ENCODE measurements at regions not wholly inside any gene's neighbourhood (a gene's known extent, or its start where the extent isn't known, plus 50 kb on each side); places are given as distances from the start of the nearest gene placed in this dataset.

GRCh38 chr11:116180806-116181600 is 591.8 kb downstream of the BUD13 start:
- H3K9me3 ChIP-seq: no peaks in the 10 kb centered on the region
- H3K36me3 ChIP-seq: no peaks in the 10 kb centered on the region
- H3K4me1 ChIP-seq: no peaks in the 10 kb centered on the region
- ATAC-seq (no peak), DNase-seq (no peak)
- intact Hi-C loops (cut with DNase I): no loop called here
- TF ChIP-seq, protein P1, sequence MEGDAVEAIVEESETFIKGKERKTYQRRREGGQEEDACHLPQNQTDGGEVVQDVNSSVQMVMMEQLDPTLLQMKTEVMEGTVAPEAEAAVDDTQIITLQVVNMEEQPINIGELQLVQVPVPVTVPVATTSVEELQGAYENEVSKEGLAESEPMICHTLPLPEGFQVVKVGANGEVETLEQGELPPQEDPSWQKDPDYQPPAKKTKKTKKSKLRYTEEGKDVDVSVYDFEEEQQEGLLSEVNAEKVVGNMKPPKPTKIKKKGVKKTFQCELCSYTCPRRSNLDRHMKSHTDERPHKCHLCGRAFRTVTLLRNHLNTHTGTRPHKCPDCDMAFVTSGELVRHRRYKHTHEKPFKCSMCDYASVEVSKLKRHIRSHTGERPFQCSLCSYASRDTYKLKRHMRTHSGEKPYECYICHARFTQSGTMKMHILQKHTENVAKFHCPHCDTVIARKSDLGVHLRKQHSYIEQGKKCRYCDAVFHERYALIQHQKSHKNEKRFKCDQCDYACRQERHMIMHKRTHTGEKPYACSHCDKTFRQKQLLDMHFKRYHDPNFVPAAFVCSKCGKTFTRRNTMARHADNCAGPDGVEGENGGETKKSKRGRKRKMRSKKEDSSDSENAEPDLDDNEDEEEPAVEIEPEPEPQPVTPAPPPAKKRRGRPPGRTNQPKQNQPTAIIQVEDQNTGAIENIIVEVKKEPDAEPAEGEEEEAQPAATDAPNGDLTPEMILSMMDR (IDR thresholded peaks at IDR 0.05): no peak
- no peak overlapping the region for H3K27ac ChIP-seq
- no peak overlapping the region for H3K4me3 ChIP-seq
- no peaks in the 10 kb centered on the region for H3K27me3 ChIP-seq

GRCh38 chr11:116179401-116179800 is 593.4 kb downstream of the BUD13 start:
- no peak for DNase-seq
- Histone ChIP-seq H3K4me1 (no peaks in the 10 kb centered on the region), H3K36me3 (no peaks in the 10 kb centered on the region), H3K27ac (no peak overlapping the region), H3K9me3 (no peaks in the 10 kb centered on the region), H3K27me3 (no peaks in the 10 kb centered on the region), H3K4me3 (no peak overlapping the region)
- ATAC-seq: no peak
- TF ChIP-seq, protein P1 (IDR thresholded peaks at IDR 0.05): no peak
- intact Hi-C loops (cut with DNase I): no loop called here

DNA sequence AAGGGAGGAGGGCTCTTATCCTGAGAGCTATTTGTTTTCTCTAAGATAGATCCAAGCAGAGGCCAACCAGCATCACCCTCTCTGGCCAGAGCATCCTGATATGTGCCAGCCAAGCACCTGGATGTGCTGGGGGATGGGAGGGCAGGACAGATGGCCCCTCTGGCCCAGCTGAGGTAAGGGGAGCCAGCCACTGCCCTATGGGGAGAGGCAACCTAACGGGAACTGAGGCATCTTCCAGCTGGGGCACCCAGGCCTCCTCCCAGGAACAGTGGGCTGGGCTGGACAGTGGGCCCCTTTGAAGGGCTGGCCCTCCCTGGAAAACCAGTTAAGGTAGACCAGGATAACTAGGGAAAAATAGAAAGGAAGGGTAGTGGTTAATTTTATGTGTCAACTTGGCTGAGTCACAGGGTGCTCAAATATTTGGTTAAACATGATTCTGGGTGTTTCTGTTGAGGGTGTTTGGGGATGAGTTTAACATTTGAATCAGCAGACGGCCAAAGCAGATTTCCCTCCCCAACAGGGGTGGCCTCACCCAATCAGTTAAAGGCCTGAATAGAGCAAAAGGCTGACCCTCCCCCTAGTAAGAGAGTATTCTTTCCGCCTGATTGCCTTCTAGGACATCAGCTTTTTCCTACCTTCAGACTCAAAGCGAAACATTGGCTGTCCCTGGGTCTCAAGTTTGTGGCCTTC is 595.1 kb downstream of the BUD13 start:
- ATAC-seq (no peak), DNase-seq (no peak)
- Histone ChIP-seq H3K4me3 (no peak overlapping the region), H3K36me3 (no peaks in the 10 kb centered on the region), H3K27me3 (no peaks in the 10 kb centered on the region), H3K27ac (no peak overlapping the region), H3K9me3 (no peaks in the 10 kb centered on the region), H3K4me1 (no peaks in the 10 kb centered on the region)
- TF ChIP-seq, protein P1 (IDR thresholded peaks at IDR 0.05): no peak
- intact Hi-C loops (cut with DNase I): no loop called here

DNA sequence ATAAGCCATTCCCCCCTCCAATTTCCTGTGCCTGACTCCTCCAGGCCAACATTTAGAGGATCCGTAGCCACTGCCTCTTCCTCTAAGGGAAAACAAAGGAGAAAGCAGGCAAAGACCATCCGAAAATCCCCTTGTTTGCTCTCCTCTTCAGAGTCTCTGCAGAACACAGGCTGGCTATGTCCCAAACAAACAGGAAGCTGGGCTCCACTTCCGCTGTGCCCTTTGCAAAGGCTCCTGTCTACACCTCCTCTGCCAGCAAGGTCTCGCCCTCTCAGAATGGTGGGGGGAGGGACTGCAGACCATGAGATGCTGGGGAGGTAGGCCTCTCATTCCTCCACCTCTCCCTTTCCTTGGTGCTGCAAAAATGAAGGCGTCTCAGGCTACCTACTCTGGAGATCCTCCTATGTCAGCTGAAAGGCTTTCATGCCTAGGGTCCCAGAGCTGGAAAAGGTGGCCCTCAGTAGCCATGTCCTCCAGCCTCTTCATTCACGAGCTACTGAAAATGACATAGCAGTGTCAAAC is 596.2 kb downstream of the BUD13 start:
- TF ChIP-seq, protein P1 (IDR thresholded peaks at IDR 0.05): no peak
- Histone ChIP-seq H3K27me3 (no peaks in the 10 kb centered on the region), H3K9me3 (no peaks in the 10 kb centered on the region), H3K36me3 (no peaks in the 10 kb centered on the region), H3K27ac (no peak overlapping the region), H3K4me1 (no peaks in the 10 kb centered on the region), H3K4me3 (no peak overlapping the region)
- DNase-seq (no peak), ATAC-seq (no peak)
- intact Hi-C loops (cut with DNase I): no loop called here

- TF ChIP-seq, protein P1 (IDR thresholded peaks at IDR 0.05): no peak
These were observed 597.1 kb downstream of the BUD13 start for GRCh38 chr11:116175707-116176106.

More at GRCh38 chr11:116175707-116176106, 597.1 kb downstream of the BUD13 start:
- Histone ChIP-seq H3K4me1 (no peaks in the 10 kb centered on the region), H3K9me3 (no peaks in the 10 kb centered on the region), H3K4me3 (no peak overlapping the region), H3K36me3 (no peaks in the 10 kb centered on the region), H3K27me3 (no peaks in the 10 kb centered on the region), H3K27ac (no peak overlapping the region)
- ATAC-seq (no peak), DNase-seq (no peak)
- intact Hi-C loops (cut with DNase I): no loop called here
